GM12891 (cell line): ENCODE measurements at regions not wholly inside any gene's neighbourhood (a gene's known extent, or its start where the extent isn't known, plus 50 kb on each side); places are given as distances from the start of the nearest gene placed in this dataset.

Source experiments
- PAX5 ChIP-seq: IDR thresholded peaks from 2 replicates; pipeline ENCODE4 v1.6.1; 2011; ENCODE audit warnings: low read length, moderate library complexity, mild to moderate bottlenecking; ENCODE audit not compliant: insufficient read depth, severe bottlenecking
- POLR2A ChIP-seq: IDR thresholded peaks from 2 replicates; pipeline ENCODE4 v1.6.1; 2011; ENCODE audit warnings: low read depth, low read length, control low read depth
- POLR2AphosphoS5 ChIP-seq: IDR thresholded peaks from 2 replicates; pipeline ENCODE4 v1.6.1; 2011; ENCODE audit warnings: low read depth, low read length, control low read depth
- SPI1 ChIP-seq: IDR thresholded peaks from 2 replicates; pipeline ENCODE4 v1.6.1; 2011; ENCODE audit warnings: low read depth, low read length, control low read depth
- TAF1 ChIP-seq: IDR thresholded peaks from 2 replicates; pipeline ENCODE4 v1.6.1; 2011; ENCODE audit warnings: low read depth, low read length, control low read depth

- TF ChIP-seq POLR2A (no peak), POLR2AphosphoS5 (no peak), TAF1 (no peak), PAX5 (no peak), SPI1 (no peak)
Measured at GRCh38 chr2:223513771-223514455, 88.2 kb downstream of the SCG2 start.
